ENCODE measurements at regions not wholly inside any gene's neighbourhood (a gene's known extent, or its start where the extent isn't known, plus 50 kb on each side); places are given as distances from the start of the nearest gene placed in this dataset.
"Not testable (repeated sequence)": the region's sequence is repeated elsewhere in the genome, so short reads cannot be mapped to it uniquely, and the experiment has no call there.

- no peak for DNase-seq
Observed at GRCh38 chr19:28615546-28615916, 597.4 kb downstream of the UQCRFS1 start.

GRCh38 chr19:28614634-28615545 lies 598.1 kb downstream of the UQCRFS1 start:
- no peak for DNase-seq

DNA sequence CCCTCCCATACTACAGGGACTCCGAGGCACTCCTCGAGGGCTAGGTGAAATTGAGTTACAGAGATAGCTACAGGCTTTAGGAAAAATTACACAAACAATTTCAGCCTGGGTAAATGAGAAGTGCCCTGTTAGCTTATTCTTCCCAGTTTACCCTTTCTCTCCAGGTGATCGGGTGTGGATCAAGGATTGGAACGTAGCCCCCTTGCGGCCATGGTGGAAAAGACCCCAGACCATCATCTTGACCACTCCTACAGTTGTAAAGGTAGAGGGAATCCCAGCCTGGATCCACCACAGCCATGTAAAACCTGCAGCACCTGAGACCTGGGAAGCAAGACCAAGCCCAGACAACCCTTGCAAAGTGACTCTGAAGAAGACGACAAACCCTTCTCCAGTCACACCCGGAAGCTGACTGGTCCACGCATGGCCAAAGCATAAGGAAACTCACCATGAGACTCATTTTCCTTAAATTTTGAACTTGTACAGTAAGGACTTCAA lies 600.6 kb downstream of the UQCRFS1 start:
- DNase-seq = no peak

DNA sequence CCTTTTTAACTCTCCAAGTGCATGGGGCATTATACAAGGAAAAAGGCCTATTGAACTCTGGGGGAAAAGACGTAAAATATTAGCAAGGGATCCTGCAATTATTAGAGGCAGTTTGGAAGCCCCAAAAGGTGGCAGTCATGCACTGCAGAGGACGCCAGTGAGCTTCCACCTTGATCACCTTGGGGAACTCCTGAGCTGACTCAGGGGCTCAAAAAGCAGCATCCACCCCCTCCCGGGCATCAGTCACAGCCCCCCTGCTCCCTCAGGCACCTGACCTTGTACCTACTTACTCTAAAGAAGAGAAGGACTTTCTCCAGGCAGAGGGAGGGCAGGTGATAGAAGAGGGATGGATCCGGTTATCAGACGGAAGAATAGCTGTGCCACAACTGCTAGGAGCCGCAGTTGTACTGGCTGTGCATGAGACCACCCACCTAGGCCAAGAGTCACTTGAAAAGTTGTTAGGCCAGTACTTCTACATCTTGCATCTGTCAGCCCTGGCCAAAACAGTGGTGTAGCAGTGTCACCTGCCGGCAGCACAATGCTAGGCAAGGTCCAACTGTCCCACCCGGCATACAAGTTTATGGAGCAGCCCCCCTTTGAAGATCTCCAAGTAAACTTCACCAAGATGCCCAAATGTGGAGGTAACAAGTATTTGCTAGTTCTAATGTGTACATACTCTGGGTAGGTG lies 601.6 kb downstream of the UQCRFS1 start:
- DNase-seq = not testable (repeated sequence)

GRCh38 chr19:28610731-28611130 lies 602.2 kb downstream of the UQCRFS1 start:
- no peak for DNase-seq

DNA sequence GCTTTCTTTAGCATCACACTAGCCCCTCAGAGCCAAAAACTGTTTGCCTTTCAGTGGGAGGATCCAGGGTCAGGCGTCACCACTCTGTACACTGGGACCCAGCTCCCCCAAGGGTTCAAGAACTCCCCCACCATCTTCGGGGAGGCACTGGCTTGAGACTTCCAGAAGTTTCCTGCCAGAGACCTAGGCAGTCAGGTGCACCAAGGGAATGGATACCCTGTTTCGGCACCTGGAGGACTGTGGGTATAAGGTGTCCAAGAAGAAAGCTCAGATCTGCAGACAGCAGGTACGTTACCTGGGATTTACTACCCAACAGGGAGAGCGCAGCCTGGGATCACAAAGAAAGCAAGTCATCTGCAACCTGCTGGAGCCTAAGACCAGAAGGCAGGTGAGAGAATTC lies 603.0 kb downstream of the UQCRFS1 start:
- no peak for DNase-seq

GRCh38 chr19:28609091-28609755 lies 603.7 kb downstream of the UQCRFS1 start:
- no peak for DNase-seq

DNA sequence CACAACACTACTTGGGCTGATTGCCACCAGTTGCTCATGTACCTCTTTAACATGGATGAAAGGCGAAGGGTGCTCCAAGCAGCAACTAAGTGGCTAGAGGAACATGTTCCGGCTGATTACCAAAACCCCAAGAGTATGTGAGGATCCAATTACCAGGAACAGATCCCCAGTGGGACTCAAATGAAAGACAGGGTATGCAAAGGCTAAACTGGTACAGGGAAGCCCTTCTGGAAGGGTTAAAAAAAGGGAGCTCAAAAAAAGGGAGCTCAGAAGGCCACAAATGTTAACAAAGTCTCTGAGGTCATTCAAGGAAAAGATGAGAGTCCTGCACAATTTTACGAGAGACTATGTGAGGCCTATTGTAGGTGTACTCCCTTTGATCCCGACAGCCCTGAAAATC lies 604.7 kb downstream of the UQCRFS1 start:
- no peak for DNase-seq

- no peak for DNase-seq
Observed at GRCh38 chr19:28607066-28607583, 605.8 kb downstream of the UQCRFS1 start.

GRCh38 chr19:28606269-28607032 lies 606.5 kb downstream of the UQCRFS1 start:
- no peak for DNase-seq

DNA sequence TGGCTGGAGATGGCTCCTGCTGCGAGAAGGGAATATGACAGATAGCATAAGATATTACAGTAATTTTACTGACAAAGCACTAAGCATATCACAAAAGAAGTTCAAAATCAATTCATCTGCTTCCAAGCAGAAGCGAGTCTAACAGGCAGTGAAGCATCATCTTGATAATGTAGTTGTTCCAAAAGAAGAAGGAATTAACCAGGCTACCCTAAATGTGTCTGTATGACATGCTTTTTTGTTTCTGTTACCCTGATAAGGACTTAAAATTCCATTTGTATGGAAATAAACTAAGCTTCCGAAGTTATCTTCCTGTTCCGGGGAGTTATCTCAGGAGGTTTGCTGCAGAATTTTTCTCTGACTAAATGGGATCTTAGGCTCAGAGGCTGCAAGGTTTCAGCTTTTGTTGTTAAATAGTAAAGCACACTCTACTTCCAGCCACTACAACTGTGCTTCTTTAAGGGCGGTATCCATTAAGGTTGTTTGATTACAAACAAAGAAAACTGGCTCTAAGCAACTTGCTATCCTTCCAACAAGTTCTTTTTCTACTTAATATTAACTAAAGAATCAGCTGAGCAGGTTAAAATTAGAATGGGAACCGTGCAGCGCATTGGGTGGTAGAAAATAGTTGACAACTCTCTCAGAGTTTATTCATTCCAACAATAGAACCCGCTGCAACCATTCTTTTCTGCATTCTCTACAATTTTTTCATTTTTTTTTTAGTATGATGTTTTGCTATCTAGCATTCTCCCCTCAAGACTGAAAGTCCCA lies 607.3 kb downstream of the UQCRFS1 start:
- DNase-seq = no peak

DNA sequence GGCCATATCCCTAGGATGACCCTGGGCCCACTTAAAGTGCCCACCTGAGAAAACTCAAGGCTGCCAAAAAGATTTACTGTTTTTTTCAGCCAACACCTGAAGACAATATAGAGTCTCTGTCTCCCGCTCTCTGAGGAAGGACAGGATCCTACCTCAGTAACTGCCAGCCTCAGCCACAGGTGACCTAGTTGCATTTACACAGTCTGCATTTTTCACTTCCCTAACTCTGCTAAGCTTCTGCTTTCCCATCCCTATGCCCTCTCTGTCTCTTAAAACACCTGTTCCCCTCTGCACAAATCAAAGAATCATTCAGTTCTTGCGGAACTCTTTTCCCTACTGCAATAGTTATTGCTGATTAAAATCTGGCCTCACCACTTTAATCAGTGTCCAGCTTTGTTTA lies 609.5 kb downstream of the UQCRFS1 start:
- no peak for DNase-seq

- no peak for DNase-seq
Observed at GRCh38 chr19:28602675-28603298, 610.2 kb downstream of the UQCRFS1 start.

GRCh38 chr19:28601723-28602440 lies 611.1 kb downstream of the UQCRFS1 start:
- DNase-seq = no peak

DNA sequence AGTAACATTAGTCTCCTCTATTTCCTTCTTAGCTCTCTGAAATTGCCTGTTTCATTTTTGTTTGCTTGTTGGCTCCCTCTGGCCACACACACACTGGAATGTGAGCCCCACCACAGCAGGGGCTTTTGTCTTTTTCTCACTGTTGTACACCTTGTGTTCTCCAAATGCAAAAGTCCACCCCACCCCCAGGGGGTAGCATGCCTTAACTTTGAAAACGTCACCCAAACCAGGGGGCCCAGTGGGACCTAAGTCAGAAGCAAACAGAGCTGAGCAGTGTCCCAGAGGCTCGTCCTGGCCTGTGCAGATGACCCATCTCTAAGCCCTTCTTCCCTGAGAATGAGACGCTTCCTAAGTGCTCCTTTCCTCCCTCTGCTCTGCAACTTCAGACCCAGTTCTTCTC lies 614.1 kb downstream of the UQCRFS1 start:
- DNase-seq = no peak

DNA sequence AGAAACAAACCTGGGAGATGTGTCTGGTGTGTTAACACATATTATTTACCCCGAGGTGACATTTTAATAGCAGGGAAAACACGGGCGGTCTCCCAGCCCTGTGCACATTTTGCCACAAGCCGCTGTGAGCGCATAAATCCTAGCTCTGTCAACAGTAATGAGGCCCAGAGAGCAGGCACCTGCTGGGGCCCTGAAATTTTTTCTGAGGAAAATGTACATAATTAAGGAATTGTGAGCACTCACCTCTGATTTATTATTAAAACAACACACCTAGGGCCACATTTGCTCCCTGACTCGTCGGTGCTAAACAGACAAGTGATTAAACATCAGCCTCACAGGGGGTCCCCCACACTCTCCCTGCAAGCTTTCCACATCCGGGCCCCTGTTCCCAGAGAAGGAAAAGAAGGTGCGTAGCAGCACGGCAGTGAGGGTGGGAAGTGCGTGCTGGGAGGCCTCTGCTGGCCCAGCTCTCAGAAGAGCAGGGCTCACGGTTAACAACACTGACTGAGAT lies 616.3 kb downstream of the UQCRFS1 start:
- DNase-seq = no peak

- no peak for DNase-seq
Observed at GRCh38 chr19:28595722-28596480, 617.0 kb downstream of the UQCRFS1 start.

DNA sequence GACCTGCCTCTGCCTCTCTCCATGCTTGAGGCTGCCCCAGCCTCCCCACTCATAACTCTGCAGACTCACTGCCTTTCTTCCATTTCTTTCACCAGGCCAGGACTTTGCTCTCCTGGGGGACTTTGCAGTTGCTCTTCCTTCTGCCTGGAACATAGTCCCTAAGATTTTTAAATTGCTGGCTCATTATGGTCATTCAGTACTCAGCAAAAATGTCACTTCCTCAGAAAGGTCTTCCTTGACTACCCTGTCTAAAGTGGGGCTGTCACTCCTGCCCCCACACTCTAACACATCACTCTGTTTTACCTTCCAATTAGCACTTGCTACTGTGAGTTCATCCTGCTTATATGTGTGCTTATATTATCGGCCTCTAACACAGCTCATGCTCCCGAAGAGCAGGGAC lies 618.2 kb downstream of the UQCRFS1 start:
- DNase-seq = no peak

GRCh38 chr19:28589991-28590411 lies 623.0 kb downstream of the UQCRFS1 start:
- not testable (repeated sequence) for DNase-seq

Data from tongue (tissue), 1 donor.